Right lobe of liver (tissue), 4 donors: ENCODE measurements at regions not wholly inside any gene's neighbourhood (a gene's known extent, or its start where the extent isn't known, plus 50 kb on each side); places are given as distances from the start of the nearest gene placed in this dataset.

Experiments used
- CTCF ChIP-seq, 4 donors: fragments of 200-600 bp in 3 of 4; fragments of 450-650 bp in 1 of 4; IDR thresholded peaks; one replicate each; pipeline versions ENCODE4 v1.5.1 to v1.8.0; 2016 to 2022; ENCODE audit warnings: antibody characterized with exemption in 4 of 4, mild to moderate bottlenecking in 2 of 4
- POLR2A ChIP-seq: fragments of 450-650 bp; IDR thresholded peaks from one replicate; pipeline ENCODE4 v1.6.1; 2017; ENCODE audit warnings: antibody characterized with exemption, mild to moderate bottlenecking
- donor health status: DM: no; HTN: no; CAD: no.
- donor health status: DM: no; HTN: no; CAD: no.
- donor health status: DM: no; HTN: yes; CAD: no.

GRCh38 chr16:61050547-61050946 lies 985.7 kb downstream of the CDH8 start:
- TF ChIP-seq CTCF (IDR thresholded peaks at IDR 0.05) (no peak), POLR2A (no peak)
